ENCODE measurements at regions not wholly inside any gene's neighbourhood (a gene's known extent, or its start where the extent isn't known, plus 50 kb on each side); places are given as distances from the start of the nearest gene placed in this dataset.

- H3K27me3 Mint-ChIP-seq (ENCODE audit: insufficient read depth), result no peaks in the 10 kb centered on the region; the same call in none of the 2 replicates
- no peak for TF ChIP-seq CTCF (IDR thresholded peaks at IDR 0.05)
- H3K27ac Mint-ChIP-seq, result no peak overlapping the region
- no peaks in the 10 kb centered on the region for H3K4me1 Mint-ChIP-seq (ENCODE audit: low read depth)
- no peak for DNase-seq
- no peak overlapping the region for H3K4me3 Mint-ChIP-seq
- H3K36me3 Mint-ChIP-seq (ENCODE audit: low read depth), result no peaks in the 10 kb centered on the region
- peaks cover 53% of the 10 kb centered on the region for H3K9me3 Mint-ChIP-seq
Measured at GRCh38 chr16:7107436-7107835, 225.2 kb upstream of the RBFOX1 start.

GRCh38 chr16:7103056-7103455 lies 229.6 kb upstream of the RBFOX1 start:
- no peak for TF ChIP-seq CTCF (IDR thresholded peaks at IDR 0.05)
- no peak for DNase-seq
- Mint-ChIP-seq H3K27ac (no peak overlapping the region), H3K36me3 (ENCODE audit: low read depth) (no peaks in the 10 kb centered on the region), H3K27me3 (ENCODE audit: insufficient read depth) (no peaks in the 10 kb centered on the region; the same call in 1 of the 2 replicates), H3K9me3 (peaks cover 50% of the 10 kb centered on the region), H3K4me3 (no peak overlapping the region), H3K4me1 (ENCODE audit: low read depth) (no peaks in the 10 kb centered on the region)

- H3K4me1 Mint-ChIP-seq (ENCODE audit: low read depth), result no peaks in the 10 kb centered on the region
- no peak overlapping the region for H3K4me3 Mint-ChIP-seq
- H3K27me3 Mint-ChIP-seq (ENCODE audit: insufficient read depth), result peaks cover 3% of the 10 kb centered on the region
- no peak for DNase-seq
- H3K9me3 Mint-ChIP-seq, result peaks cover 52% of the 10 kb centered on the region
- no peak overlapping the region for H3K27ac Mint-ChIP-seq
- no peaks in the 10 kb centered on the region for H3K36me3 Mint-ChIP-seq (ENCODE audit: low read depth)
- TF ChIP-seq CTCF (IDR thresholded peaks at IDR 0.05), result no peak
Measured at GRCh38 chr16:7101054-7101453, 231.6 kb upstream of the RBFOX1 start.

GRCh38 chr16:7097518-7097917 lies 235.1 kb upstream of the RBFOX1 start:
- Mint-ChIP-seq H3K9me3 (peaks cover 54% of the 10 kb centered on the region), H3K4me1 (ENCODE audit: low read depth) (no peaks in the 10 kb centered on the region), H3K36me3 (ENCODE audit: low read depth) (no peaks in the 10 kb centered on the region), H3K4me3 (no peak overlapping the region), H3K27ac (no peak overlapping the region), H3K27me3 (ENCODE audit: insufficient read depth) (peaks cover 3% of the 10 kb centered on the region)
- no peak for TF ChIP-seq CTCF (IDR thresholded peaks at IDR 0.05)
- DNase-seq, result no peak

GRCh38 chr16:7093511-7093910 lies 239.1 kb upstream of the RBFOX1 start:
- H3K9me3 Mint-ChIP-seq, result peaks cover 63% of the 10 kb centered on the region
- TF ChIP-seq CTCF (IDR thresholded peaks at IDR 0.05), result no peak
- H3K4me1 Mint-ChIP-seq (ENCODE audit: low read depth), result no peaks in the 10 kb centered on the region
- no peak for DNase-seq
- no peak overlapping the region for H3K4me3 Mint-ChIP-seq
- H3K27me3 Mint-ChIP-seq (ENCODE audit: insufficient read depth), result peaks cover 3% of the 10 kb centered on the region
- H3K27ac Mint-ChIP-seq, result no peak overlapping the region
- no peaks in the 10 kb centered on the region for H3K36me3 Mint-ChIP-seq (ENCODE audit: low read depth)

GRCh38 chr16:7090628-7091115 lies 242.0 kb upstream of the RBFOX1 start:
- Mint-ChIP-seq H3K27me3 (ENCODE audit: insufficient read depth) (no peaks in the 10 kb centered on the region), H3K4me1 (ENCODE audit: low read depth) (no peaks in the 10 kb centered on the region), H3K36me3 (ENCODE audit: low read depth) (no peaks in the 10 kb centered on the region), H3K4me3 (no peak overlapping the region), H3K27ac (no peak overlapping the region), H3K9me3 (peaks cover 59% of the 10 kb centered on the region)
- TF ChIP-seq CTCF (IDR thresholded peaks at IDR 0.05), result no peak
- no peak for DNase-seq
